Fibroblast of skin of right biceps (primary cell): ENCODE measurements at regions not wholly inside any gene's neighbourhood (a gene's known extent, or its start where the extent isn't known, plus 50 kb on each side); places are given as distances from the start of the nearest gene placed in this dataset.
A peak's percentile ranks its signal among the peaks of the same experiment; 100 is the strongest.

Experiments used
- DNase-seq: peaks from one replicate; pipeline ENCODE4 v3.0.0-alpha.2; 2013

DNA sequence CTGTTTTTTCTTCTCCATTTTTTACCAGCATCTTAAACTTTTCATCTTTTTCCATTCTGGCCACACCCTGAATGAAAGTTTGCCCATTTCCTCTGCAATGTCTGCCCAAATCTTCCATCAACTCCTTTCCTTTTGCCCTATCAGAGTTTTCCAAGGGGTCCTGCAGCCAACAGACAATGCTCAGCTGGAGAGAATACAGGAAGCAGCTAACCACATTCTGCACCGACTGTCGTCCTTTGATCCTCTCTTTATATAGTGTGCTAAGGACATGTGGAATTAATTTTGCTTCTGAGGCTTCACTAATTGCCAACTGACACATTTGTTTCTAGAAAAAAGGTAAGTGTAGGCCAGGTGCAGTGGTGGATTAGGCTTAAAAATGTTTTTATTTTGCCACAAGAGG is 50.5 kb upstream of the DLX2 start:
- no peak for DNase-seq

DNA sequence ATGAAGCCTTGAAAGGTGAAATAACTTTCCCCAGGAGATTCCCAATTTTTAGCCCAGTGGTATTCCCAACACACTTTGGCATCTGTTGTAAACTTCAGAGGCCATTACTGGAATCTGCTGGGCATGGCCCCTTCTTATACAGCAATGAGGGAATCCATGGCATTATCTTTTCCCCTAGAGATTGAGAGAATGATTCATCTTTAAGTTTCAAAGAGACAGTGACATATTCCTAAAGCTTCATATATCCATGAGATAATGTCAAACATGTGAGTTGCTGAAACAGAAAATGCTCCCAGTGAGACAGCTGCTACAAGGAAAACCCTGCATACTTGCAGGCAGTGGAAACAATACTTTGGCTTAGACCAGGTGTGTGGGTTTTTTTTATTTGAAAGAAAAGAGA is 51.1 kb upstream of the DLX2 start:
- no peak for DNase-seq

DNA sequence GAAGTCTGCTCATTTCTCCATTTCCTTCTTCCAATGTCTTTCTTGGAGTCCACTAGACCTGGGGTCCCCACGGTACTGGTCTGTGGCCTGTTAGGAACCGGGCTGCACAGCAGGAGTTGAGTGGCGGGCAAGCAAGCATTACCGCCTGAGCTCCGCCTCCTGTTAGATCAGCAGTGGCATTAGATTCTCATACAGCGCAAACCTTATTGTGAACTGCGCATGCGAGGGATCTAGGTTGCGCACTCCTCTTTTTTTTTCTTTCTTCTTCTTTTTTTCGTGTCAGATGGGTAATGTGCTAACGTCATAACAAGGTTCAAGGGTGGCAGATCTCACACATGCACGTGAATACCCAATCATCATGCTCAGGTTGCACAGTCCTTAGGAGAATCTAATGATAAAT is 53.1 kb upstream of the DLX2 start:
- no peak for DNase-seq

DNA sequence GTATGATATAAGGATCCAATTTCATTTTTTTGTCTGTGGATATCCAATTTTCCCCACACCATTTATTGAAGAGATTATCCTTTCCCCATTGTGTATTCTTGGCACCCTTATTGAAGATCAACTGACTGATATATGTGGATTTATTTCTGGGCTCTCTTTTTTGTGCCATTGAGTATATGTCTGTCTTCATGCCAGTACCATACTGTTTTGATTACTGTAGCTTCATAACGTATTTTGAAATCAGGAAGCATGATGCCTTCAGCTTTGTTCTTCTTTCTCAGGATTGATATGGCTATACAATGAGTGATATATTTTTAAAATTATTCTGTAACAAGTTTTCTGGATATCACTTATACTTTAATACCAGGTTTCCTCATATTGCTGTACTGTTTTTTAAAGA is 58.1 kb upstream of the DLX2 start:
- no peak for DNase-seq

DNA sequence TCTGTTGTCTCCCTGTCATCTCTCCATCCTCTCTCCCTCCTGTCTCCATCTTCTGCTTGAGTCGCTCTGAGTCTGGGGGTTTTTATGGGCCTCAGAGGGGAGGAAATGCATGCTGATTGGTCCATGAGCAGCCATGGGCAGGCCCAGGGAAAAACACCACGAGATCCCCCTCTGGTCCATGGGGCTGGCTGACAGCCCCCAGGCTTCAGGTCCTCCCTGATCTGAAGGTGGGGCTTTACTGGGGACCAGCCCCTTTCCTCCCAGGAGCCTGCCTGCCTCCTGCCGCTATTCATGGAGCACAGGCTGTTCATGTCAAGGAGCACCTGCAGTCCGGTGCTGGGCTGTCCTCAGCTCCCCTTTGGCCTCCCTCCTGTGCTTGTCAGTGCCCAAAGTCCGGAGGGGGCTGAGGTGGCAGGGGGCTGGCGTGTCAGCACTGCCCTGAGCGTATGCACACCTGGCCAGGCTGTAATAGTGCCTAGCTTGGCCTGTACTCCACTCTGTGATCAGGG is 59.6 kb upstream of the DLX2 start:
- DNase-seq, result no peak

DNA sequence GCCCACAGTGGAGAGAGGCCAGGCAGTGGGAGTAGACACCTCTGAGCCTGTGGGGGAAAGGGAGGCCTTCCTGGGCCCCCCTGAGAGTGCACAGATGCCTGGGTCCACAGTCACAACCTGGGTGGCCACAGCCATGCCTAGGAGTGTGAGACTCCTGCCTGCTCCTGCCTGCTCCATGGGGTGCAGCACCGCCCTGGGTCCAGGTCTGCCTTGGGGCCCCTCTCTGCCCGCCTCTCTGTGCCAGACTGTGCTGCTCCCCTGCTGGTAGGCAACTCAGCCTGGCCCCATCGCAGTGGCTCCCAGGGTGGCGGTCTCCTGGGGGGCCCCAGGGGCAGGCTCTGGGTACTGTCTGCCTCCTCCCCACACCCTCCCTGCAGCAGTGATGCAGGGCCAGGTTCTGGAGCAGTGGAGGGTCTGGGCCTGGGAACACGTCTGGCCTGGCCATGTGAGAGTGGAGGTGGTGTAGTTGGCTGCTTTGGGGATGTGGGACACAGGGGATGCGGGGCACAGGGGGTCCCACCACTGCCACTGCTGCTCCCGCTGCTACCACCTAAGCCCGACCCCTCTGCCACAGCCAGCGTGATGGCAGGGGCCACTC is 60.1 kb upstream of the DLX2 start:
- DNase-seq, result no peak

DNA sequence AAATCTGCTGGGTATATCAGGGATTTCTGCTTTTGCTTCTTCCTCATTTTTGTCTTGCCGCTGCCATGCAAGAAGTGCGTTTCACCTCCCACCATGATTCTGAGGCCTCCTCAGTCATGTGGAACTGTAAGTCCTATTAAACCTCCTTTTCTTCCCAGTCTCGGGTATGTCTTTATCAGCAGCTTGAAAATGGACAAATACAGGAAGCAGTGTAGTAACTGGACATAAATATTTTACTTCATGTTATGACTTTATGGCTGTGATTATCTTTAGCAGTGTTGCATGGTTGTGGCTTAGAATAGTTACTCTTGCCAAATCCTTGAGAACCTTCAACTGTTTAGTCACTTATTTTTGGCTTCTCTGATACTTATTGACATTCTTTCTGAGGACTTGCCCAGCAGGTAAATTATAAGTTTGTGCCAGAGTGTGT is 66.2 kb upstream of the DLX2 start:
- DNase-seq, result peak; percentile 38

DNA sequence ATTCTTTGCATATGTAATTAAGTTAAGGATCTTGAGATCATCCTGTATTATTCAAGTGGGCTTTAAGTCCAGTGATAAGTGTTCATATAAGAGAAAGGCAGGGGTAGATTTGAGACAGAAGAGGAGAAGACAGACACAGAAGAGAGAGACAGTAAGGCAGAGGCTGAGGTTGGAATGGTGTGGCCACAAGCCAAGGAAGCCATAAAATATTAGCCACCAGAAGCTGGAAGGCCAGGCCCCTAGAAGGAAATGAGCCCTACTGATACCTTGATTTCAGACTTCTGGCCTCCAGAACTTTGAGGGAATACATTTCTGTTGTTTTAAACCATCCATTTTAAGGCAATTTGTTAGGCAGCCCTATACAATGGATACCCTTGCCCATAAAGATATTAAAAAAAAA is 66.9 kb upstream of the DLX2 start:
- DNase-seq, result no peak

DNA sequence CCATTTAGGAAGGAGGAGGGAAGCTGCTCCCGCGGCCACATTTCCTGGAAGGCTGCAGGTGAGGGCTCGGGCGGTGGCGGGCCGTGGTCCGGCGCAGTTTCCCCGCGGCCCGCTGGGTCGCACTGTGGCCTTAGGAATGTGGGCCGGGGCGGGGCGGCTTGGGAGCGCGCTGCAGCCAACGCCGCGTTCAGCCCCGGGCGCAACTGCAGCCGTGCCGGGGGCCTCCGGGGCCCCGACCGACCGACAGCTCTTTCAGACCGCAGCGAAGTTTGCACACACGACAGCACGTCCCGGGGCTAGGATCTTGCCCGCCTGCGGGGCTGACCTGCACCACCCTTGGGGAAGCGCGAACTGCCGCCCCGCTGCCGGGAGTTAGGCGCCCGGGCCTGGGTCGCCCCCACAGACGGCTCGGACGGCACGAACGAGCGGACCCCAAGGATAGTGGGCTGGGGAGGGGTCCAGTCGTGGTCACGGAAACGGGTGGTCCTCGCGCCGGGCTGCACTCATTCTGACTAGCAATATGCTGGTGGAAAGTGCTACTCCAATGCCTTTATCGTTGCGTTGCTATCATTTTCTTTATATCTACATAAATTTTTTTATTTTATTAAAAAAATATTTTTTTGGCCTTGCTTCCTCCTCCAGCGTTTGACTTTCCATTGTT is 69.9 kb upstream of the DLX2 start:
- peak; percentile 70 for DNase-seq

DNA sequence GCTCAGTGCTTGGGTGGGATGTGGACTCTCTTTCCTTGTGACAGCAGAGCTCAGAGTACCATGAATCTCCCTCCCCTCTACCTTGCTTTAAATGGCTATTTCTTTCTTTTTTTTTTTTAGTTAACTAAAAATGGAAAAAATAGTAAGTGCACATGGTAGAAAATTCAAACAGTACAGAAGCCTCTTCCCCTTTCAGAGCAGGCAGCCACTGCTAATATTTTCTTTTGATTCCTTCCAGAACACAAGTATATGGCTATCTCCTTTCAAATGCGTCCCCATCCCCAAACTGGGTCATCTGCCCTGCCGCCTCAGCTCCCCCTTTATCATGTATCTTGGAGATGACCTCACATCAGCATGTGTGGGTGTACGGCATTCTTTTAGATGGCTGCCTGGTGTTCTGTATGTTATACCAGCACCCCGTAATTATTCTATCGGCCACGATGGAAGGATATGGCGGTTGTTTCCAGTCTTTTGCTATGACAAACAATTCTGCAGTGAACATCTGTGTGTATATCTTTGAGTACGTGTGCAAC is 70.5 kb upstream of the DLX2 start:
- DNase-seq, result no peak

DNA sequence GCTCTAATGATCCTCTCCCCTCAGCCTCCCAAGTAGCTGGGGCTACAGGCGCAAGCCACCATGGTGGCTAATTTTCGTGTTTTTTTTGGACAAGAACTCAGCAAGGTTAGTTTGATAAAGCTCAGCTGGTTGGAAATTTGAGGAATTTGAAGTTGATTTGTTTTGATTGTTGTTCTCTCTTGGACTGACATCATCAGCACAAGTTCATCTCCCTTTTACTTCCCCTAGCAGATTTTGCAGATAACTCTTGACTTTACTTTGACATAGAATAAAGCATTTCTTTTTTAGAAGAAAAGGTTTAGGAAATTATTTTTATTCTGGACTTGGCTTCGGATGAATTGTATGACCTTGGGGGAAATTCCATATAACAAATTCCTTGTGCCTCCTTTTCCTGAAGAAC is 74.9 kb upstream of the DLX2 start:
- no peak for DNase-seq

DNA sequence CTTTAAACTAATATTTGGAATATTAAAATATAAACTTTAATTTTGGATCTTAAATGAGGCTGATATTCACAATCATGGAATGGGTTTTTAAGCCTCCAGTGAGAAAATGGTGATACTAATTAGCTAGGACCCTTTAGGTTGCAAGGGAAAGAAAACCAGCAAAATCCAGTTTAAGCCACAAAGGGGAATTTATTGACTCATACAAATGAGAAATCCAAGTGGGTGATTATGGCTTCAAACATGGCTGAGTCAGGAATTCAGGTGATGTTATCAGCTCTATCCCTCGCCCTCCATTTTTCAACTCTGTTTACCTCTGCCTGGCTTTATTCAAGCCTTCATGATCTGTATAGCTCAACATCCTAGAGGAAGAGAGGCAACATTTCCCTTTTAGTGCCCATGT is 75.3 kb upstream of the DLX2 start:
- DNase-seq, result peak; percentile 74

DNA sequence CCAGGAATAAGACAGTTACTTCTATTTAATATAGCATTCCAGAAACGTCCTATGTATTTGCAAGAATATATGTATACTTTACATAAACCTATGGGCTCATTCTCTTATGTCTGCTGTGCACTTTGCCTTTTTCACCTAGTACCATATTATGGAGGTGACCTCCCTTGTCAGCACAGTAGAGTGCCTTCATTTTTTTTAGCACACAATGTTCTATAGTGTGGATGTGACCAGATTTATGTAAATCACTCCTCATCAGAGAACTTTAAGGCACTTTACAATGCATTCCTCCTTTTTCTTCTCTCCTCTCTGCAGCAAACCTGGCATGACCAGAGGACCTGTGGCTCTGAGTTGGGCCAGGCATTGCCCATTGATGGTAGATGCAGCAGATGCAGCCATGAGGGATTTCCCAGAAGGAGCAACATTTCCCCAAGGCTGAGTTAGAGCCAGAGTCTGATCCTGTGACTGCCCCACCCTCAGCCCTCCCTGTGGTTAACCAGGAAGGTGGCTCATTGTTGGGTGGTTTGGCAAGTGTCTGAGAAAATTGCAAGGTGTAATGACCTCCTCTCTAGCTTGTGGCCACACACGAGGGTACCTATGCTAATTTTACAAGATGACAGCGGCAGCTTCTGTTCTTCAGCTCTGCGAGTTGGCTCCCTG is 76.5 kb upstream of the DLX2 start:
- DNase-seq, result peak; percentile 37

DNA sequence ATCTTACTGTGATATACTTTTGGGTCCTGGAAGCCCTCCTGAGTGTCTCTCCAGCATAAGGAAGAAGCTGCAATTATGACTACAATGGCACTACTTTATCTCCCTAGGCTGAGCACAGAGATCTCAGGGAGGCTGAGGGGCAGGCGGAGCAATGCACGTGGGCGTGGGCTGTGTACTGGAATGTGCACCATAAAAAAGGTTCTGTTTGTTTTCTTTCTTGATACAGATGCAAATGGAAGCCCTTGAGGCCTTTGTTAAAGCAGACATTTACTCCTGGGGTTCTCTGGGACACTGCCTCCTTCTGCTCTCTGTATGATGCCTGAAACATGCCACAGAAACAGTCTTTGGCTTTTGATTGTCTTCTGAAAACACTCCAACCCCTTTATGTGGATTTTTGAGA is 79.1 kb upstream of the DLX2 start:
- DNase-seq, result no peak

DNA sequence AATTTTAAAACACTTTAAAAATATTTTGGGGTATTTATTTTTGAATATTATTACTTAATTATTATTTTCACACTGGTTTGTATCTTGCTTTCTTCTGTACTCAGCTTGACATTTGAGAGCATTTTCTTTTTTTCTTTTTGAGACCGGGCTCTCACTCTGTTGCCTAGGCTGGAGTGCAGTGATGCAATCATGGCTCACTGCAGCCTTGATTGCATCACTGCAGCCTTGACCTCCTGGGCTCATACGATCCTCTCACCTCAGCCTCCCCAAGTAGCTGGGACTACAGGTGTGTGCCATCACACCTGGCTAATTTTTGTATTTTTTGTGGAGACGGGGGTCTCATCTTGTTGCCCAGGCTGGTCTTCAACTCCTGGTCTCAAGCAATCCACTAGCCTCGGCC is 79.9 kb upstream of the DLX2 start:
- no peak for DNase-seq

DNA sequence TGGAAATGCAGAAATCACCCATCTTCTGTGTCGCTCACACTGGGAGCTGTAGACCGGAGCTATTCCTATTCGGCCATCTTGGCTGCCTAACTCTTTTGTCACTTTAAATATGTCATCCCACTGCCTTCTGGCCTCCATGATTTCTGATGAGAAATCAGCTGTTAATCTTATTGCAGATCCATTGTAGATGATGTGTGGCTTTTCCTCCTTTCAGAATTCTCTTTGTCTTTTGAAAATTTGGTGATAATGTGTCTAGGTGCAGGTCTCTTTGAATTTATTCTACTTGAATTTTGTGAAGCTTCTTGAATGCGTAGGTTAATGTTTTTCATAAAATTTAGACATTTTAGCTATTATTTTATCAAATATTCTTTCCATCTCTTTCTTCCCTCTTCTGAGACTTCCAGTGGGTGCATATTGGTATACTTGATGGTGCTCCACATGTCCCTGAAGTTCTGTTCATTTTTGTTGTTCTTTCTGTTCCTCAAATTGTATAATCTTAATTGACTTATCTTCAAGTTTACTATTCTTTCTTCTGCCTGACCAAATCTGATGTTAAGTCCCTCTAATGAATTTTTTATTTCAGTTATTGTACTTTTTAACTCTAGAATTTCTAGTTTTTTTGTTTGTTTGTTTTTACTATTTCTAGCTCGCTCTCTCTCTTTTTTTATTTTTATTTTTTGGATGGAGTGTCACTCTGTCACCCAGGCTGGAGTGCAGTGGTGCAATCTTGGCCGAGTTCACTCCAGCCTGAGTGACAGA is 90.8 kb upstream of the DLX2 start:
- no peak for DNase-seq

DNA sequence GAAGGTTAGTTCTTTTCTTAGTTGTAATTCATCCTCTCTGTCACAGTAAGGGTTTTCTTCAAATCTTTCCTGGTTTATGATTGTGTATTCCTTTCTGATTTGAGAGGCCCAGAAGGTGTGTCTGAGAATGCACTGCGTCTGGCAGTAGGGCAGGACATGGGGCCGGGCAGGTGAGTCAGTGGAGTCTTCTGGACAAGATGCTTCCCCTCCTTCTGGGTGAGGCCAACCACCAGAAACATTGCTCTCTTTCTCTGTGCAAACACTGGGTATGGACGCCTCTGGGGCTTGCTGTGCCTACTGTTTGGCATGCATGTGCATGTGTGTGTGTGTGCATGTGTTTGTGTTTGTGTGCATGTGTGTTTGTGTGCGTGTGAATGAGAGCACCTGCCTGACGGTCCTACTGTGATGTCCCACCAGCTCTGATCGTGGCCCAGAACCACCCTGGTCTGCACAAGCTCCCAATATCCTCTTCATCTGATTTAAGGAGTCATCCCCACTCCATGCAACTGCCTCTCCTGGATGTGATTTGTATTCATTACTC is 93.2 kb upstream of the DLX2 start:
- no peak for DNase-seq

DNA sequence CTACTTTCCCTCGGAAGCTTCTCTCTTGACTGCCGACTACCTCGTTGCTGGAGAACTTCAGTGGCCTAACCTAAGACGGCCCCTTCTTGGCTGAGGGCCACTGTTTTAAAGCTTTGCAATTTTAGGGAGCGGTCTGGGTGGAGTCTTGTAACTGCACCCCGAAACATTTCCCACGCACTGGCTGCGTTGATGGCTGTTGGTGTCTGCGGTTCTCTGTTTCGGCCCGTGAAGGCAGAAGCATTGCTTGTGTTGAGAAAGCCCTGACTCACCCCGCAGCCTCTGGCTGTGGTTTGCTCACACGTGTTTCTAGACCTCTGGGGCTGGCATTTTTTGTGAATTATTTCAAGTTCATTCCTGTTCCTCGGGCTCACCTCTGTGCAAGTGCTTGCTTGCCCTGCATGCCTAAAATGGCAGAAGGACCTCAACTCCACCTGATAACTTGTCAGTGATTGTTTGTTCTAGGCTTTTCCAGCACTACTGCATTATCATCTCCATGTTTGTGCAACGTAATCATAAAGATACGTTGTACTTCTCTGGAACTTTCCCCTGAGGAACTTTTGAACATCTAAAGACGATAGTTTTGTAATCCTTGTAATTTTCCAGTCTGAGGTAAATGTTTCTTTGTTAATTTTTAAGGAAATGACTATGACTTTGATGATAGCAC is 94.2 kb upstream of the DLX2 start:
- DNase-seq, result peak; percentile 49

DNA sequence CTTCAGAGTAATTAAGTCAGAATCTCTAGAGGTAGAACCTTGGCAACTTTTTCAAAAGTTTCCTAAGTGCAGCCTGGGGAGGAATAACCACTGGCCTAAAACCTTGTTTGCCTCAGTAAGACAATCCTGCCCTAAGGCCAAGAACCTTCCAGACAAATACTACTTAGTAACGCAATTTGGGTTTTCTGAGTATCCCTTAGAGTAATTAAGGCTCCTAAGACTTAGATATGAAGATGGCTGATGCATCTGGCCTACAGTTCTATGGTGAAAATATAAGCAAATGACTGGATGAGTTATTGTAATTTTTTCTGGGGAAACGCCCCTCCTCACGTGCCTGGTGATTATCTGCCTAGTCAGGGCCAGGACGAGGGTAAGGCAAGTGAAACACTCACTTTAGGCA is 95.7 kb upstream of the DLX2 start:
- DNase-seq, result no peak

DNA sequence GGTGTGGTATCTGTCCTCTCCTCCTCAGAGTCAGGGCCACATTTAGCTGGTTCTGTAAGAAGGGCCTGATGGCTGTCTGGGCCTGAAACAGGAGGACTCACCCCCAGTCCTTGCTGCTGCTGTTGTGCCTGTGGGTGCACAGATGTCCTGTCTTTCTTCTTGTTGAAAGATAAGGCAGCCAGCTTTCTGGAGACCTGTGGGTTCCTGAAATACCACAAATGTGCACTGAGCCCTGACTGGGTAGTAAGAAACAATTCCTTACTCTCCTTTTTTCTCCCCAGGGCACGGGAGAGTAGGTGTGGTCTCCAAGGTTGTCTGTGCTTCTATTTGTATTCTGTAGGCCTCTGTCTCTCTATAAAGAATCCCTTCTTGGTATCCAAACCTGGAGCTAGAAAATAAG is 96.2 kb upstream of the DLX2 start:
- DNase-seq, result no peak

DNA sequence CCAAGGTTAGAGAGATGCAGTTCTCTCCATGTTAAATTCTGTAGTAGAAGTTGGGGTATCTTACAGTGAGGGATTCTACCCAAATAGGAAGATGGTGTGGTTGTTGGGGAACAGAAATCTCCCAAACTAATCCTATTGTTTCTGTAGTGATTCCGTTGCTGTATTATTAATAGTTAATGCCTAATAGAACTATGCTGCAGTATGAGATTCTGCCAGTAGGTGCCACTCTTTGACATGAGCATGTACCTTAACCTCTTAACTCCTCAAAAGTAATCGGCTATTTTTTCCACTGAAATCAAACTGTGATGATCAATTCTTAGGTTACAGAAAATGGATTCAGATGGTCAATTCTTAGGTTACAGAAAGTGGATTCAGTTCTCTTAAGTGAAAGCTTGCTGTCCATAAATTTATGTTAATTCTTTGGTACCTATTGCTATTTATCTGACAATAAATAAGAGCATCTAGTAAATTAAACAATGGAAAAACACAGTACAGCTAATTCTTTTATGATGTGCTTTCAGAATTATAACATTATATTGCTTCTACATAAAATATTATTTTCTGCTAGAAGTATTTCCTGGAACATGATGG is 97.9 kb upstream of the DLX2 start:
- peak; percentile 31 for DNase-seq

DNA sequence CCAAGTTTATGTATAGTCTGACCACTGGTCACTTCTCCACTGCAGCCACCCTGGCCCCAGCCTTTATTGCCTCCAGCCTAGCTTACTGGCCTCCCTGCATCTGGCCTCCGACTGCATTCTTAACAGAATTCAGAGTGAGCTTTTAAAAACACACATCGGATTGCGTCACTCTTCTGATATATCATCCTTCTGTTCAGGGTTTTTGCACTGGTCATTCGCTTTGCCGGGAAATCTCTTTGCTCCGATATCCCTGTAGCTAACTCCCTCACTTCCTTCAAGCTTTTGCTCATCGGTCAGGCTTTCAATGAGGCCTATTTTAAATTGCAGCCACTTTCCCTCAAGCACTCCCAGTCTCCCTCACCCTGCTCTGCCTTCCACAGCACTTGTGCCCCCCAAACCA is 101.6 kb upstream of the DLX2 start:
- DNase-seq, result no peak
